ENCODE measurements at regions not wholly inside any gene's neighbourhood (a gene's known extent, or its start where the extent isn't known, plus 50 kb on each side); places are given as distances from the start of the nearest gene placed in this dataset.

DNA sequence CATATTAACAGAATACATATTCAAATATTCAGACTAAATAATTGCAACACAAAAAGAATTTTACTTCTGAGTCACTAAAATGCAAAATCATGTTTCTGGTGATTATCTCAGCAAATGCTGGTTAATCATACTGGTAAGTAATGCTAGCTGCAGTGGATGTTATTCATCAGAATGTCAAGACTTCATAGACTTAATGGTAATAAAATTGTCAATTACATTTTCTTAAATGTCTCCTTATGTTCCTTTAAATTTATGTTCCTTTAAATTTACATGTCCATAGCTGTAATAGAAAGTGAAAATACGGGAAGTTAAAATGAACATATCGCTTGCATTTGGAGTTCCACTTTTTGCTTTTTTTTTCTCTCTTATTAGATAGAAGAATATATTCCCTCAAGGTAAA, 853.0 kb downstream of the SLITRK6 start:
- no peak for TF ChIP-seq TAF1 (IDR thresholded peaks at IDR 0.05; ENCODE audit: borderline replicate concordance, low read depth, low read length)
- no peak for TF ChIP-seq POLR2A (IDR thresholded peaks at IDR 0.05; ENCODE audit: low read depth, low read length)
- no peak for TF ChIP-seq POLR2AphosphoS5 (IDR thresholded peaks at IDR 0.05; ENCODE audit: low read depth, low read length)
